Activated naive CD4-positive, alpha-beta T cell treated with anti-CD3 and anti-CD28 coated beads, Interleukin-2, amount 50 U/mL, for 24 hours (primary cell): ENCODE measurements at regions not wholly inside any gene's neighbourhood (a gene's known extent, or its start where the extent isn't known, plus 50 kb on each side); places are given as distances from the start of the nearest gene placed in this dataset.
"Not testable (repeated sequence)": the region's sequence is repeated elsewhere in the genome, so short reads cannot be mapped to it uniquely, and the experiment has no call there.

ENCODE experiments used
- H3K27ac Mint-ChIP-seq: one replicate; pipeline ENCODE4 v1.8.0; 2021; ENCODE audit warnings: mild to moderate bottlenecking, mixed read lengths
- H3K27me3 Mint-ChIP-seq: one replicate; pipeline ENCODE4 v1.8.0; 2021; ENCODE audit warnings: mixed read lengths
- H3K36me3 Mint-ChIP-seq: one replicate; pipeline ENCODE4 v1.8.0; 2021; ENCODE audit warnings: mixed read lengths
- H3K4me1 Mint-ChIP-seq: one replicate; pipeline ENCODE4 v1.8.0; 2021; ENCODE audit warnings: mixed read lengths
- H3K4me3 Mint-ChIP-seq: one replicate; pipeline ENCODE4 v1.8.0; 2021; ENCODE audit warnings: mild to moderate bottlenecking, mixed read lengths
- H3K9me3 Mint-ChIP-seq: one replicate; pipeline ENCODE4 v1.8.0; 2021; ENCODE audit warnings: mixed read lengths

- no peak overlapping the region for H3K27ac Mint-ChIP-seq
- H3K4me3 Mint-ChIP-seq = no peak overlapping the region
- no peaks in the 10 kb centered on the region for H3K36me3 Mint-ChIP-seq
- H3K9me3 Mint-ChIP-seq = no peaks in the 10 kb centered on the region
- H3K4me1 Mint-ChIP-seq = no peaks in the 10 kb centered on the region
- H3K27me3 Mint-ChIP-seq = no peaks in the 10 kb centered on the region
These were observed 88.7 kb upstream of the TNIK start for GRCh38 chr3:171548917-171549316.

- Mint-ChIP-seq H3K36me3 (no peaks in the 10 kb centered on the region), H3K27ac (no peak overlapping the region), H3K4me1 (no peaks in the 10 kb centered on the region), H3K9me3 (no peaks in the 10 kb centered on the region), H3K4me3 (no peak overlapping the region), H3K27me3 (no peaks in the 10 kb centered on the region)
These were observed 83.6 kb upstream of the TNIK start for GRCh38 chr3:171543759-171544300.

GRCh38 chr3:171542976-171543375 lies 82.8 kb upstream of the TNIK start:
- H3K4me3 Mint-ChIP-seq = no peak overlapping the region

GRCh38 chr3:171541647-171542046 lies 81.4 kb upstream of the TNIK start:
- H3K4me1 Mint-ChIP-seq = no peaks in the 10 kb centered on the region

More at GRCh38 chr3:171542976-171543375, 82.8 kb upstream of the TNIK start:
- Mint-ChIP-seq H3K9me3 (no peaks in the 10 kb centered on the region), H3K36me3 (no peaks in the 10 kb centered on the region), H3K4me1 (no peaks in the 10 kb centered on the region), H3K27ac (no peak overlapping the region), H3K27me3 (no peaks in the 10 kb centered on the region)

GRCh38 chr3:171541181-171541580 lies 81.0 kb upstream of the TNIK start:
- no peaks in the 10 kb centered on the region for H3K9me3 Mint-ChIP-seq
- no peaks in the 10 kb centered on the region for H3K27me3 Mint-ChIP-seq
- no peak overlapping the region for H3K4me3 Mint-ChIP-seq
- no peaks in the 10 kb centered on the region for H3K36me3 Mint-ChIP-seq
- H3K27ac Mint-ChIP-seq = no peak overlapping the region
- H3K4me1 Mint-ChIP-seq = no peaks in the 10 kb centered on the region

More at GRCh38 chr3:171541647-171542046, 81.4 kb upstream of the TNIK start:
- Mint-ChIP-seq H3K9me3 (no peaks in the 10 kb centered on the region), H3K36me3 (no peaks in the 10 kb centered on the region), H3K4me3 (no peak overlapping the region), H3K27me3 (no peaks in the 10 kb centered on the region), H3K27ac (no peak overlapping the region)

GRCh38 chr3:171535799-171536198 lies 75.6 kb upstream of the TNIK start:
- Mint-ChIP-seq H3K36me3 (no peaks in the 10 kb centered on the region), H3K27ac (no peak overlapping the region), H3K27me3 (no peaks in the 10 kb centered on the region), H3K4me3 (no peak overlapping the region), H3K4me1 (no peaks in the 10 kb centered on the region), H3K9me3 (no peaks in the 10 kb centered on the region)

- H3K9me3 Mint-ChIP-seq = no peaks in the 10 kb centered on the region
- H3K4me1 Mint-ChIP-seq = no peaks in the 10 kb centered on the region
- no peaks in the 10 kb centered on the region for H3K36me3 Mint-ChIP-seq
- no peak overlapping the region for H3K4me3 Mint-ChIP-seq
- H3K27me3 Mint-ChIP-seq = no peaks in the 10 kb centered on the region
- no peak overlapping the region for H3K27ac Mint-ChIP-seq
These were observed 74.9 kb upstream of the TNIK start for GRCh38 chr3:171535133-171535532.

- Mint-ChIP-seq H3K36me3 (no peaks in the 10 kb centered on the region), H3K4me3 (no peak overlapping the region), H3K27ac (peak overlapping the region; percentile 19), H3K27me3 (no peaks in the 10 kb centered on the region), H3K4me1 (no peaks in the 10 kb centered on the region), H3K9me3 (no peaks in the 10 kb centered on the region)
These were observed 73.5 kb upstream of the TNIK start for GRCh38 chr3:171533702-171534101.

- Mint-ChIP-seq H3K27ac (no peak overlapping the region), H3K4me1 (no peaks in the 10 kb centered on the region), H3K27me3 (no peaks in the 10 kb centered on the region), H3K36me3 (no peaks in the 10 kb centered on the region), H3K9me3 (no peaks in the 10 kb centered on the region), H3K4me3 (no peak overlapping the region)
These were observed 72.1 kb upstream of the TNIK start for GRCh38 chr3:171532294-171532693.

GRCh38 chr3:171531716-171532115 lies 71.5 kb upstream of the TNIK start:
- Mint-ChIP-seq H3K4me1 (no peaks in the 10 kb centered on the region), H3K9me3 (no peaks in the 10 kb centered on the region), H3K36me3 (no peaks in the 10 kb centered on the region), H3K27ac (no peak overlapping the region), H3K4me3 (no peak overlapping the region), H3K27me3 (no peaks in the 10 kb centered on the region)

- Mint-ChIP-seq H3K4me1 (no peaks in the 10 kb centered on the region), H3K36me3 (no peaks in the 10 kb centered on the region), H3K27me3 (no peaks in the 10 kb centered on the region), H3K27ac (no peak overlapping the region), H3K4me3 (no peak overlapping the region), H3K9me3 (no peaks in the 10 kb centered on the region)
These were observed 67.9 kb upstream of the TNIK start for GRCh38 chr3:171528102-171528501.

GRCh38 chr3:171526869-171527268 lies 66.7 kb upstream of the TNIK start:
- Mint-ChIP-seq H3K27me3 (no peaks in the 10 kb centered on the region), H3K9me3 (no peaks in the 10 kb centered on the region), H3K4me3 (no peak overlapping the region), H3K4me1 (no peaks in the 10 kb centered on the region), H3K27ac (no peak overlapping the region), H3K36me3 (no peaks in the 10 kb centered on the region)

- H3K27me3 Mint-ChIP-seq = no peaks in the 10 kb centered on the region
- H3K36me3 Mint-ChIP-seq = no peaks in the 10 kb centered on the region
- no peaks in the 10 kb centered on the region for H3K4me1 Mint-ChIP-seq
- H3K27ac Mint-ChIP-seq = no peak overlapping the region
- no peak overlapping the region for H3K4me3 Mint-ChIP-seq
- no peaks in the 10 kb centered on the region for H3K9me3 Mint-ChIP-seq
These were observed 65.9 kb upstream of the TNIK start for GRCh38 chr3:171526146-171526545.

GRCh38 chr3:171525437-171525836 lies 65.2 kb upstream of the TNIK start:
- no peaks in the 10 kb centered on the region for H3K4me1 Mint-ChIP-seq
- no peaks in the 10 kb centered on the region for H3K27me3 Mint-ChIP-seq
- H3K4me3 Mint-ChIP-seq = no peak overlapping the region
- H3K9me3 Mint-ChIP-seq = no peaks in the 10 kb centered on the region
- no peaks in the 10 kb centered on the region for H3K36me3 Mint-ChIP-seq
- no peak overlapping the region for H3K27ac Mint-ChIP-seq

GRCh38 chr3:171524921-171525310 lies 64.7 kb upstream of the TNIK start:
- Mint-ChIP-seq H3K36me3 (no peaks in the 10 kb centered on the region), H3K27me3 (no peaks in the 10 kb centered on the region), H3K27ac (no peak overlapping the region), H3K9me3 (no peaks in the 10 kb centered on the region), H3K4me3 (no peak overlapping the region), H3K4me1 (no peaks in the 10 kb centered on the region)

- H3K27me3 Mint-ChIP-seq = no peaks in the 10 kb centered on the region
- no peaks in the 10 kb centered on the region for H3K4me1 Mint-ChIP-seq
- no peak overlapping the region for H3K27ac Mint-ChIP-seq
- H3K4me3 Mint-ChIP-seq = no peak overlapping the region
- no peaks in the 10 kb centered on the region for H3K9me3 Mint-ChIP-seq
- H3K36me3 Mint-ChIP-seq = no peaks in the 10 kb centered on the region
These were observed 62.4 kb upstream of the TNIK start for GRCh38 chr3:171522651-171523050.

GRCh38 chr3:171519423-171519822 lies 59.2 kb upstream of the TNIK start:
- not testable (repeated sequence) for H3K27me3 Mint-ChIP-seq, H3K4me3 Mint-ChIP-seq, H3K9me3 Mint-ChIP-seq, H3K36me3 Mint-ChIP-seq, H3K4me1 Mint-ChIP-seq, H3K27ac Mint-ChIP-seq
